ENCODE measurements at regions not wholly inside any gene's neighbourhood (a gene's known extent, or its start where the extent isn't known, plus 50 kb on each side); places are given as distances from the start of the nearest gene placed in this dataset.
"Not testable (repeated sequence)": the region's sequence is repeated elsewhere in the genome, so short reads cannot be mapped to it uniquely, and the experiment has no call there.

- no peak for DNase-seq (ENCODE audit: extremely low read depth, low read depth)
- TF ChIP-seq CTCF (IDR thresholded peaks at IDR 0.05; ENCODE audit: low read depth, low read length) = no peak
These were observed 63.1 kb upstream of the NREP start for GRCh38 chr5:111820072-111820471.

- DNase-seq (ENCODE audit: extremely low read depth, low read depth) = not testable (repeated sequence)
These were observed 62.0 kb upstream of the NREP start for GRCh38 chr5:111819028-111819427.

- TF ChIP-seq CTCF (IDR thresholded peaks at IDR 0.05; ENCODE audit: low read depth, low read length) = no peak
- no peak for DNase-seq (ENCODE audit: extremely low read depth, low read depth)
These were observed 56.5 kb upstream of the NREP start for GRCh38 chr5:111813537-111813936.

GRCh38 chr5:111810112-111810511 lies 53.1 kb upstream of the NREP start:
- no peak for DNase-seq (ENCODE audit: extremely low read depth, low read depth)
- no peak for TF ChIP-seq CTCF (IDR thresholded peaks at IDR 0.05; ENCODE audit: low read depth, low read length)
